GM19438 (cell line): ENCODE measurements at regions not wholly inside any gene's neighbourhood (a gene's known extent, or its start where the extent isn't known, plus 50 kb on each side); places are given as distances from the start of the nearest gene placed in this dataset.
"Not testable (repeated sequence)": the region's sequence is repeated elsewhere in the genome, so short reads cannot be mapped to it uniquely, and the experiment has no call there.

Experiments
- ATAC-seq: cut with Tn5 transposase; IDR thresholded peaks from one replicate; pipeline ENCODE4 v1.9.1; 2021; ENCODE audit warnings: low read depth; ENCODE audit not compliant: unreplicated experiment

DNA sequence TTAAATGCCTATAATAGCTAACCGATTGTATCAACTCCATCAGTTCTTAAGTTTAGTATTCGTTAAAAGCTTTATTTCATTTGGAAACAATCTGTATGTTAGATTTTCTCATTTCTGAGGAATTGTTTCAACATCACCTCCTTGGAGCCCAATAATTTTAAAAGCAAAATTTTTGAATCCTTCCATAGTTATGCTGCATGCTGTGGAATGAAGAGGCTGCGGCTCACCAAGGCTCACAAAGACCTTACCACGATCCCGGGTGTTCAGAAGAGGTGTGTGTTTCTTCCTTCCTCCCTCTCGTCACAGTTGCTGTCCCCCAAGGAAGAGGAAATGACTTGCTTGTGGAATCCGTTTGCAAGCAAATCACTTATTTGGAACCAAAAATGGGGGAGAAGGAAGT, 143.8 kb downstream of the FGF1 start:
- ATAC-seq, result no peak

DNA sequence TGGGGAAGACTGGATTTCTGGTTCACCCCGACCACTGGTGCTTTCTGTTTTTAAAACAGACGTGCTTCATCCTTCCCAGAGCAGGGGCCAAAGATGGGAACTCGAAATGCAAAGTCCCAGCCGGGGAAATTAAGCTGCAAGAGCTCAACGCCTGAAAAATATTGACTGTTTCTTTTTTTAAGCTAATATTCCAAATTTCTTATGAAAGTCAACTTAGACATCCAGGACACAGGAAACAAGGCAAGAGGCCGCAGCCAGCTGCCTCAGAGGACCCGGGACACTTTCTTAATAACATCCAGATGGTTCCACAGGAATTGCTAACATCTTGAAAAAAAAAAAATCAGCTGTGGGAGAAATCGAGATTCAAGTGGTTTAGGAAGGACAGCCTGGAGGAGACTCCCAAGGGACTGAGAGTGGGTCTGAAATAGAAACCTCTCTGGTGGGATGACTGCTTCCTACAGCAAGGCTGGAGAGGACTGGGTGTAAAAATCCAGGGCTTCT, 144.9 kb downstream of the FGF1 start:
- no peak for ATAC-seq

DNA sequence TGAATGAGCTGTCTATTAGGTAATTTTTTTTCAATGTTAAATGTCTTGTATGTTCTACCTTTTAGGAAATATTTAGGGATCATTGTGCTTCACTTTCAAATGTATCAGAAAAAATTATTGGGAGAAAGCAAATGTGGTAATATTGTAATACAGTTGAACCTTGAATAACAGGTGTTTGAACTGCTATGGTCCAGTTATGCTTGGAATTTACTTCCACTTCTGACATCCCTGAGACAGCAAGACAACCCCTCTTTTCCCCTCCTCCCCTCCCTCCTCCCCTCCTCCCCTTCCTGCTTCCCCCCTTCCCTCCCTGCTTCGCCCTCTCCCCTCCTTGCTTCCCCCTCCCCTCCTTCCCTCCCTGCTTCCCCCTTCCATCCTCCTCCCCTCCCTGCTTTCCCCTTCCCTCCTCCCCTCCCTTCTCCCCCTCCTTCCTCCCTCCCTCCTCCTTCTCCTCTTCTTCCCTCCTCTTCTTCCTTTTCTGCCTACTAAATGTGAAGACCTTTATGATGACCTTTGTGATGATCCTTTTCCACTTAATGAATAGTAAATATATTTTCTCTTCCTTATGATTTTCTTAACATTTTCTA, 146.6 kb downstream of the FGF1 start:
- ATAC-seq, result no peak

DNA sequence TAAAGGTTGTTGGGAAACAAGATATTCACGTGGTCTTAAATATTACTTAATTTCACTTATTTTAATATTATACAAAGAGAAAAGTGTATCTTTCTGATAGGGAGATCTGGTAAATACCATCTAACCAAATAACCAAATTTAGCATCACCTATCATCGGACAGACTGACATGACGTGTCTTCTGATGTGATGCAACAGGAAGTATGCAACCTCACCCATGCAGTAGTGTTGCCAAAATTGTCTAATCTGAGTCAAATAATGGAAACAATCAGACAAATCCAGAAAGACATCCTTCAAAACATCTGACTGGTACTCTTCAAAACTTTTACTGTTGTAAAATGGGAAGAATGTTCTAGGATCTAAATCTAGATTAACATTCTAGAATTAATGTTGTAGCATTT, 148.0 kb downstream of the FGF1 start:
- no peak for ATAC-seq

DNA sequence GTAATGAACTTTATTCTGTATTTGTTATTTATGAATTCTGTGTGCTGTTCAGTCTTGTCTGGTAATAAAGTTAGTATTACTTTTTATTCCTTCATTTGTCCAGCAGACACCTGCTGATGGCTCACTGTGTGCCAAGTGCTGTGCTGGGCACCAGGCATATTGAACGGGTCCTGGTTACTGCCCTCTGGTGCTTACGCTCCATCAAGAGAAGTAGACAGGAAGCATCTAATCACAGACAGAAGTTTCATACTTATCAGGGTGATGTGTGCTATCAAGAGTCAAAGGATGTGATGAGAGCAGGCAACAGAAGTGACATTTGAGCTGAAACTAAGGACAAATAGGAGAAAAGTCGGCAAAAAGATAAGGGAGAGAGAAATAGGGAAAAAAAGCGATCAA, 153.1 kb downstream of the FGF1 start:
- ATAC-seq, result no peak

DNA sequence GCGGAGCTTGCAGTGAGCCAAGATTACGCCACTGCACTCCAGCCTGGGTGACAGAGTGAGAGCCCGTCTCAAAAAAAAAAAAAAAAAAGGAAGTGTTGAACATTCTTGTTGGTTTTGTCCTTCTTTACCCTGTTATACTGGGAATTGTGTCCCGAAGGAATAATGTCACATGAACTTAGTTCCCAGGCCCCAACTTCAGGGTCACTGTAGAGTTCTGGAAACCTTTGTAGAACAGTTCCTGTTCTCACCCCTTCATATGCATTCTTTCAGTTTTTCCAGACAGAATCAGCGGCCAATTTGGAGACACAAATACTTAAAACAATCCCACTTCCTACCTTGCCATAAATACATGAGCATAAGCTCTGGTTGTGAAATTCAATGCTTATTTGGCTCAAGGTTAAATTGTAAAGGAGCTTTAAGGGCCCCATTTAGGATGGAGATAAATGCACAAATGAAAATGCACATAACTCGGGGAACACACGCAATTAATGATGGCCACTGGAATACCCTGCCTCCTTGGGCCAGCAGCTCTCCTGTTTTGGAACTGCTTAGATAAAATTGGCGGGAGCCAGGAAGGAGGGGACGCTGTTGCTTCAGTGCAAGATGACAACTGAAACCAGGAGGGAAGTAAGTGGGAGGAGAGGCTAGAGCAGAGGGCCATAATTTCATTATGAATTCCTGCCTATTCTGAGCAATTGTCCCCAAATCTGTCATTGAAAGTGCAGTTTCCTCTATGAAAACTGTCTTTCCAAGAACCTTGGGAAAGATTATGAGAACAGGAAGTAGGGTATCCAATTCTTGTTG, 153.7 kb downstream of the FGF1 start:
- no peak for ATAC-seq

DNA sequence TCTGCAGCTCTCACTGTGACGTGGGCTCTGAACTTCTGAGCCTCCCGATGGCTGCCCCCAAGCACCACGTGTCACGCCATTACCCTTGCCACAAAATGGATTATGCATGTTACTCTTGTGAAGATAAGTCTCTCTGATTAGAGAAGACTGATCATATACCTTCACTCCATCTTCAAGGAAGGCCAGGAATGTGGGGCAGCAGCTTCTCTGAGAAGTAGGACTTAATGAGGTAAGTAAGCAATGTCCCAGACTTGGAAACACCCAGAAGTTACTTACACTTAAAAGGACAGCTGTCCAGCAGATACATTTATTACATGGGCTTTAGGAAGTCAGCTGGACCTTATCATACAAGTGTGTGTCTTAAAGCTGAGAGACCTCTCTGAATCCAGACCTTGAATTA, 155.0 kb downstream of the FGF1 start:
- no peak for ATAC-seq

DNA sequence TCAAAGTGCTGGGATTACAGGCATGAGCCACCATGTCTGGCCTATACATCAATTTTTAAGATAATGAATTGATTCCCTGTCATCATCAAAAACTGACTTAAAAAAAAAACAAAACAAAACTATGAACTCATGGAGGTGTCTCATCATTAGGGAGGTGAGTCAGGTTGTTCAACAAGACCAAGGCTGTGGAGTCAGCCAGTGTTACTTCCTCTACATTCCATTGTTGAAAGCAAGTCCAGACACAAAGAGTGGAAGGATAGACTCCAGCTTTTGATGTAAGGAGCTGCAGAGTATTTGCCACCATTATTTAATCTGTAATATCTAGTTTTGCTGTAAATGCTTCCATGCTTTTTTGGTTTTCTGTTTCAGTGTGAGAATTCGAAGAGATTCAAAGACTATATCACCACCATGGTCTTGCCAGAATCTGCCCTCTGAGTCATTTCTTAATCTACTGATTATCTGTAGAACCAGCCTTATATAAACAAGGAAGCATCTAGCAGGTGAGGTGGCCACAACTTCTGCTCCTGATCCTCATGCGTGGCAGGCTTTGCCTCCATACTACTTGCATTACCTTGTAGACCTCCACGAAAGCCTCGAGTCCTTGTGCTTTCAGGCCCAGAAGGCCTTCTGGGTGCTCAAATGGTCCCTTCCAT, 156.1 kb downstream of the FGF1 start:
- ATAC-seq, result no peak

DNA sequence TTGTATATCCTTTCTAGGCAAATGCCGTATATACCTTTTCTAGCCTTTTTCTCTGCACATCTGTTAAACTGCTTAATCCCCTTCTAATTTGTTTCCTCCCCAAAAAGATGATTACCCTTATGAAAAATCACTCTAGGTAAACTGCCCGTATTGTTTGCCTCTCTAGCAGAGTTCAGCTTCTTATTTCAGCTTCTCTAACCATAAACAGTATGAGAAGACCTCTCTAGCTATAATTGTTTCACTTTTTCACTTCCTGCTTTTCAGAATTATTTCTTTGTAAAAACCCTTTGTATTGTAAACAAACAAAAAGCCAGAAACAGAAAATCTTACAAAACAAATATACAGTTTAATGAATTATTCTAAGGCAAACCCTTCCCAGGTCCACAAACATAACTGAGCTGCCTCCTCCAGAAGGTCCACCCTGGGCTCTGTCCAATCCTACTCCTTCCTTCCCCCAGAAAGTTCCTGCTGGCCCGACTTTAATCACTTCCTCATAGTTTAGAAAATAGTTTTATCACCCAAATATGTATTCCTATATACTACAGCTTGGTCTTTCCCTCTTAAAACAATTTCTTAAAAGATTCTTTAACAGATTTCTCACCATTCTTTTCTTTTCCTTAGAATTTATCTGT, 158.1 kb downstream of the FGF1 start:
- ATAC-seq, result no peak

DNA sequence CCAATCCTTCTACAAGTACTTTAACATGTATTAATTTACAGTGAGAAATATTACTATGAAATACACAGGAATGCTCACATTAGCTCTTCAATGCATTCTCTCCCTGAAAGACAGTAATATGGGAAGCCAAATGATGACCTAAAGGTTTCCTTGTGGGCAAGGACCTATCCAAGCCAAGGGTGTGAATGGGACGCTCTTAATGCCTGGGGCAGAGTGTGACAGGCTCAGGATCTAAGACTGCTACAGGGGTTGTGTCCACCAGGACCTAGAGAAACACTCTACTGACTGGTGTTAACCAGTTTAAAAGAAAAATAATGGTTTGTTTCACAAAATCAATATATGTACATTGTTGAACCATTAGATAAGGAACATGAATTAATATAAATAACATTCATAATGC, 158.7 kb downstream of the FGF1 start:
- no peak for ATAC-seq

DNA sequence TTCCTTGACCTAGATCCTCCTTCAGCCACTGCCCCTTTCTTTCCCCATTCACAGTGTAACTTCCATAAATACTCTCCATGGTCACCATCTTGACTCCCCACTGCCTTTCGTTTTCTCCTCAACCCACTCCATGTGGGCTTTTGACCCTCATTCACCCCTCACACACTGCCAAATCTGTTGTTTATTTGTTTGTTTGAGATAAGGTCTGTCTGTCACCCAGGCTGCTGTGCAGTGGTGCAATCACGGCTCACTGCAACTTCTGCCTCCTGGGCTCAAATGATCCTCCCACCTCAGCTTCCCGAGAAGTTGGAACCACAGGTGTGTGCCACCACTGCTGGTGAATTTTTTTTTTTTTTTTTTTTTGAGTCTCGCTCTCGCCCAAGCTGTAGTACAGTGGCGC, 162.9 kb downstream of the FGF1 start:
- no peak for ATAC-seq

DNA sequence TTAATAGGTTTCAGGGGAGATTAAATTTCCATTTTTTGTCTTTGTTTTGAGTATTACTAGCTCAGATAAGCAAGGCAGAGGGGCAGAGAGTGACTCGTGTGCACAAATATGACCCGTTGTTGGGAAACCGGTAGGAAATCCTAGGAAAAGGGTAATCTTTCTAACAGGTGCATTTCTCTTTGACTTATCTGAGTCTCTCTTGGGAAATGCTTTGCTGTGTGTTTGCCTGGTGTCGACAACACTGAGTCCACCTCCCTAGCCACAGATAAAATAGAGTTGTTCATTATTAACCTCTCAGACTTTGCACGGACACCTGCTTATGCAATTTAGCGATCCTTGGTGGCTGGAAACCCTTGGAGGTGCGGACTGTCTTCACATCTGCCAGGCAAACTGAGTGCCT, 164.2 kb downstream of the FGF1 start:
- ATAC-seq, result no peak

DNA sequence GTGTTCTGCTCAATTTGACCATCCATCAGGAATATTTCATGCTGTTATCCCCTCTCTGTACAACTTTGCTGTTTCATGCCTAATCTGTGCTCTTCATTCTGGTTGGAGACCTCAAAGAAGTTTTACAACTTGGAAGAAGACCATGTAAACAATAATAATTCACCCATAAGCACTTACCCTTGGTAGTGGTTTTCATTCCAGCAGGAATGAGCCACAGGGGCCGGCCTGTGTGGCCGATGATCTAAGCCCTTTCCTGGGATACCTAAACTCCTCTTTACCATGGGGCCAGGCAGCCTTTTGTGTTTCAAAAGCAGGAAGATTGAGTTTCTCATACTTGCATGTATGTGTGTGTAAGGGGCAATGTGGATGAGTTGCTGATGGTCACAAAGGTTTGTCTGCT, 165.0 kb downstream of the FGF1 start:
- ATAC-seq, result no peak

DNA sequence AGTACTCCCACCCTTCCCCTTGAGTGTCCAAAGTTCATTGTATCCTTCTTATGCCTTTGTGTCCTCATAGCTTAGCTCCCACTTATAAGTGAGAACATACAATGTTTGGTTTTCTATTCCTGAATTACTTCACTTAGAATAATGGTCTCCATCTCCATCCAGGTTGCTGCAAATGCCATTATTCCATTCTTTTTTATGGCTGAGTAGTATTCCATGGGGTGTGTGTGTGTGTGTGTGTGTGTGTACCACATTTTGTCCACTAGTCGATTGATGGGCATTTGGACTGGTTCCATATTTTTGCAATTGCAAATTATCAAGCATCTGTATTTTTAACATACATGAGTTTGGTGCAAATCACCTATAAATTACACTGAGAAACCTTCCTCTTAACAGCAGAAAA, 166.0 kb downstream of the FGF1 start:
- not testable (repeated sequence) for ATAC-seq

DNA sequence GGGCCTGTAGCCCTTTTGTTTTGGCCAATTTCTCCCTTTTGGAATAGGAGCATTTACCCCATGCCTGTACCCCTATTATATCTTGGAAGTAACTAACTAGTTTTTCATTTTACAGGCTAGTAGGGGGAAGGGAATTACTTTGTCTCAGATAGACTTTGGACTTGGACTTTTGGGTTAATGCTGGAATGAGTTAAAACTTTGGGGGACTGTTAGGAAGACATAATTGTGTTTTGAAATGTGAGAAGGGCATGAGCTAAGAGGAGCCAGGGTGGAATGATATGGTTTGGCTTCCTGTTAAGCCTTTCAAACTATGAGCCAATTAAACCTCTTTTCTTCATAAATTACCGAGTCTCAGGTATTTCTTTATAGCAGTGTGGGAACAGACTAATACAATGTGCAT, 168.1 kb downstream of the FGF1 start:
- ATAC-seq, result no peak

DNA sequence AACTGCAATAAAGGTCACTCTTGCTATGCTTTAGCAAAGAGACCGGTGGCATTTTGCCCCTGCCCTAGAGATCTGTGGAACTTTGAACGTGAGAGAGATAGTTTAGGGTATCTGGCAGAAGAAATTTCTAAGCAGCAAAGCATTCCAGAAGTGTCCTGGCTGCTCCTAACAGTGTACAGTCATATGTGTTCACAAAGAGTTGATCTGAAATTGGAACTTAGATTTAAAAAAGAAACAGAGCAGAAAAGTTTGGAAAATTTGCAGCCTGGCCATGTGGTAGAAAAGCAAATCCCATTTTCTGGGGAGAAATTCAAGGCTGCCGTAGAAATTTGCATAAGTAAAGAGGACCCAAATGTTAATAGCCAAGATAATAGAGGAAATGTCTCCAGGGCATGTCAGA, 169.2 kb downstream of the FGF1 start:
- no peak for ATAC-seq

DNA sequence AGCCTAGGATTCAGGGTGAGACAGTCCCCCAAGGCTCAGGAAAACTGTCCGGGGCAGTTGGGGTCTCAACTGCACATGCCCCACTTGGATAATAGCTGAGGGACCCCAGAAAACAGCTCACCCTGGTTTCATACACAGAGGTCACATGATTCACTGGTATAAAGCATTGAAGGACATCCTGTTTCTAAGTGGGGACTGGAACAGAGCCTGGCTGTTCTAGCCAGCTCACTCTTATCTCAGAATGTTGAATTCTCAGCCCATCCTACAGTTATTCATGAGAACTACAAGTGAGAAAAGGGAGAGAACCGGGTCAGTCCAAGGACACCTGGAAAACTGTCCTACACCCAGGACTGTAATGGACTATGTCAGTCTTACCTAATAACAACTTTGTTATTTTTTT, 170.9 kb downstream of the FGF1 start:
- no peak for ATAC-seq

DNA sequence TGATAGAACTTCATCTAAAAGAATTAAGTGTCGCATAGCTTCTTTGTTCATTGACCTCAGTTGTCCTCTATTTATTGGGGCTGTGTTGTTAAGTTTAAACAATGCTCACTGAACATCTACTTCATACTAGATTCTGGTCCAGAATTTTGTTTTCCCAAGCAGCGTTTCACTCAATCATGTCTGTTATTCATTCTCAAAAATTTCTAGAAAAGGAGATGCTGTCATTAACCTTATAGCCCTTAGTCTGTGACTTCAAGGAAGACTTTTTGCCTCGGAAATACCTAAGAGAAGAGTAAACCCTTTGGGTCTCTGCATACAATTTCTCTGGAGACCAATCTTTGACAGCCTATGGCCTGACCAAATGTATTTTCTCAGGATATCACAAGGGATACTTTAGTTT, 171.7 kb downstream of the FGF1 start:
- no peak for ATAC-seq

DNA sequence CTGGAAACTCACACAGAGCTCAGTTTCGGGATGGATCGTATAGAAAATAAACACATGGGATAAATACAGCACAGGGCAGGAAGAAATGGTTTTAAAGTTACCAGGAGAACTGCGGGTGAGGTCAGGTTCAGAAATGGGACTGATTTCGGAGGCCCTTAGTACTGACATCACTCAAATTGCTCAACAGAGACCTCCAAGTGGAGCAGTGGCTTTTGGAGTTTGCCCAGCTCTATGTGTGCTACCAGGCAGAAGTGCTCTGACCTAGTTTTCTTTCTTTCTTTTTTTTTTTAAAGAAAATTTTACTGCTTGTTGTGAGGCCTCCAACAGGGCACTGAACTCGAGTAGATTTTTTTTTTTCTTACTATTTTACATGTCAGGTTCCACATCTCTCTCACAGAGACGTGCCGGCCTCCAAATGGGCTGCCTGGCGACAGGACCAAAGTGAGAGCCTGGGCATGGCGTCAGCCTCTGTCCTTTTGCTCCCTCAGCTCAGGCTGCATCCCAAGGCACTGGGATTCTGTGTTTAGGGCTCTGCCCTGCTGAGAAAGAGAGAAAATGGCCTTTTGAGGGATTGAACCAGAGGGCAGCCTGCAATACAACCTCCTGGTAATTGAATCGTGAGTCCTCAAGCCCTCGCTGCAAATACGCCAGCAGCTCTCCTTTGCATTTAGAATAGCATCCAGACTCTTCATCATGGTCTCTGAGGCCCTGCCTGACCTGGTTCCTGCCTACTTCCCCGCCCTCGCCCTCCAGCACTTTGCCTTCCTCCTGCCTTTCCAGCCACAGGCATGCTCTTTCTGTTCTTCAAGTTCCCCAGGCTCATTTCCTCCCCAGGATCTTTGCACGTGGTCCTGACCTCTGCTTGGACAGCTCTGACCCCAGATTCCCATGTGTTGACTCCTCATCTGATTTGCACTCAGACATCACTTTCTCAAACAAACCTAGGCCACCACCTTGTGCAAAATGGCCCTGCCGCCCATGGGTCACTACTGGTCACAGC, 173.5 kb downstream of the FGF1 start:
- no peak for ATAC-seq

DNA sequence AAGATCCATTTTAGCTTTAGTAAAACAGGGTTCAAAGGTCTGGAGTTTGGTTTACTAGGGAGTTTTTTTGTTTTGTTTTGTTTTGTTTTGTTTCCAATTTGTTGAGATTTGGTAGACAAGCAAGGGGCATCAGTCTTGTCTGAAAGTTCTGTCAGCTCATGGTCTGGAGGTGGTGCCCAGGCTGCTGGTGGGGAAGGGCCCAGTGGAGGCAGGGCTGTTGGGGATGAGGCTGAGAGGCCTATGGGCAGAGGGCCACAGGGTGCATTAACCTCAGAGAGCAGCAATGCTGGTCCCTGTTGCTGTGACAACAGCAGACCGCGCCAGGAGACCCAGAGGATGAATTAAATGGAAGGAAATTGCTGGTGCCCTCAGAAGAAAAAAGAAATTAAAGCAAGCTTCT, 174.5 kb downstream of the FGF1 start:
- no peak for ATAC-seq
